Spleen (tissue), 11 donors: ENCODE measurements at regions not wholly inside any gene's neighbourhood (a gene's known extent, or its start where the extent isn't known, plus 50 kb on each side); places are given as distances from the start of the nearest gene placed in this dataset.

Experiments
- DNase-seq: peaks from one replicate; pipeline ENCODE4 v3.0.0-alpha.2; 2020
- H3K27ac ChIP-seq, 8 donors: fragments of 200-600 bp; sonication (generic) in 7 of 8; 1 replicate in 4 of 8; 2 replicates in 4 of 8; pipeline versions ENCODE4 v1.5.0 to v1.8.0; 2016 to 2021; ENCODE audit warnings: inconsistent platforms in 4 of 8, mild to moderate bottlenecking in 4 of 8, moderate library complexity in 1 of 8
- H3K27me3 ChIP-seq, 7 donors: fragments of 200-600 bp; sonication (generic) in 6 of 7; replicated peaks in 1 of 7; 1 replicate in 4 of 7; 2 replicates in 3 of 7; pipeline versions ENCODE4 v1.5.0 to v1.8.0; 2016 to 2021; ENCODE audit warnings: inconsistent platforms in 3 of 7, mild to moderate bottlenecking in 1 of 7
- H3K36me3 ChIP-seq, 6 donors: fragments of 200-600 bp; sonication (generic) in 5 of 6; 1 replicate in 4 of 6; 2 replicates in 2 of 6; pipeline versions ENCODE4 v1.5.0 to v1.8.0; 2016 to 2021; ENCODE audit warnings: inconsistent platforms in 2 of 6
- H3K4me1 ChIP-seq, 6 donors: fragments of 200-600 bp; sonication (generic) in 5 of 6; 1 replicate in 3 of 6; 2 replicates in 3 of 6; pipeline versions ENCODE4 v1.5.0 to v1.8.0; 2016 to 2021; ENCODE audit warnings: inconsistent platforms in 3 of 6
- H3K4me3 ChIP-seq, 8 donors: fragments of 200-600 bp; sonication (generic) in 7 of 8; 1 replicate in 4 of 8; 2 replicates in 4 of 8; pipeline versions ENCODE4 v1.5.0 to v1.8.0; 2016 to 2021; ENCODE audit warnings: inconsistent platforms in 4 of 8, mild to moderate bottlenecking in 4 of 8, moderate library complexity in 2 of 8
- H3K9me3 ChIP-seq, 8 donors: fragments of 200-600 bp; sonication (generic) in 7 of 8; 1 replicate in 4 of 8; 2 replicates in 4 of 8; pipeline versions ENCODE4 v1.5.0 to v1.8.0; 2016 to 2021; ENCODE audit warnings: inconsistent platforms in 4 of 8
- POLR2A ChIP-seq, 3 donors: fragments of 450-650 bp; IDR thresholded peaks; one replicate each; pipeline ENCODE4 v1.5.1; 2017; ENCODE audit warnings: antibody characterized with exemption in 3 of 3, mild to moderate bottlenecking in 1 of 3
- POLR2AphosphoS5 ChIP-seq, 3 donors: sonication (generic); formaldehyde crosslinking; IDR thresholded peaks; one replicate each; pipeline ENCODE4 v1.5.1; 2017; ENCODE audit warnings: antibody characterized with exemption in 3 of 3
- WGBS, 5 donors: extraction: QIAGEN DNeasy Blood & Tissue Kit in 3 of 5; methylation state at CpG; one replicate each; pipeline versions ENCODE4 v1.1.5 to v1.1.7; 2013 to 2018; 5-methylcytosine and 5-hydroxymethylcytosine counted together
- intact Hi-C: fragments of 100-400 bp; cut with DNase I; formaldehyde crosslinking; loops from one replicate; pipeline ENCODE4 v1.15.0; 2023; ENCODE audit warnings: low total_unique reads
- TF ChIP-seq, protein P1 (sequence below), 11 experiments: fragments of 200-600 bp in 7 of 11; fragments of 450-650 bp in 4 of 11; sonication (generic) in 4 of 11; IDR thresholded peaks in 8 of 11; conservative IDR thresholded peaks in 3 of 11; 1 replicate in 7 of 11; 2 replicates in 4 of 11; pipeline versions ENCODE4 v1.4.0 to v1.8.0; 2016 to 2021; ENCODE audit warnings: antibody characterized with exemption in 11 of 11, inconsistent platforms in 4 of 11, mild to moderate bottlenecking in 1 of 11
- donor health status: healthy with polysubstance abuse.
- donor health status: DM: no; HTN: no; CAD: no; lungs with moderate emphysema.
- donor health status: DM: no; HTN: no; CAD: no.
- donor health status: Bipolar disorder and iron deficiency.
- donor health status: healthy.
- donor health status: DM: no; HTN: no; CAD: no.
- donor health status: DM: yes; HTN: yes; CAD: no.

DNA sequence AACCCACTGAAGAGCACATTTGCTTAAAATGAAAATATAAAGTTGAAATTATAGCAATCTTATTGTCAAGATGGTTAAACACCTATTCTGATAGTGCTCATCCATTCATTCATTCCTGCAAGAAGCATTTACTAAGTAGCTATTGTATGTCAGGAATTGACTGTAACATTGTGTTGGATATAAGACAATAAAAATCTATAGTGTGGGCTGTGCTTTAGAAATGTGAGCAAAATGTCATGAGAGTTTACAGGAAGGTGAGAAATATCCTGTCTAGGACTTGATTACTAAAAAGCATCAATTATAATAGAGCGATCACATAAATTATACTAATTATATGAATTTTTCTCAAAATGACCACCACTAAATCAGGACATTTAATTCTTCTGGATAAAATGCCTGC lies 123.0 kb downstream of the HAO1 start:
- 88 to 100% (median 95%) methylated on average over 1 of the region's 1 CpG for WGBS, 5 donors
- Histone ChIP-seq H3K27ac (no peak overlapping the region), H3K9me3 (peaks cover 0 to 8% (median 4%) of the 10 kb centered on the region in 8 donors), H3K4me1 (no peaks in the 10 kb centered on the region), H3K36me3 (no peaks in the 10 kb centered on the region), H3K27me3 (no peaks in the 10 kb centered on the region), H3K4me3 (no peak overlapping the region)
- TF ChIP-seq, protein P1, sequence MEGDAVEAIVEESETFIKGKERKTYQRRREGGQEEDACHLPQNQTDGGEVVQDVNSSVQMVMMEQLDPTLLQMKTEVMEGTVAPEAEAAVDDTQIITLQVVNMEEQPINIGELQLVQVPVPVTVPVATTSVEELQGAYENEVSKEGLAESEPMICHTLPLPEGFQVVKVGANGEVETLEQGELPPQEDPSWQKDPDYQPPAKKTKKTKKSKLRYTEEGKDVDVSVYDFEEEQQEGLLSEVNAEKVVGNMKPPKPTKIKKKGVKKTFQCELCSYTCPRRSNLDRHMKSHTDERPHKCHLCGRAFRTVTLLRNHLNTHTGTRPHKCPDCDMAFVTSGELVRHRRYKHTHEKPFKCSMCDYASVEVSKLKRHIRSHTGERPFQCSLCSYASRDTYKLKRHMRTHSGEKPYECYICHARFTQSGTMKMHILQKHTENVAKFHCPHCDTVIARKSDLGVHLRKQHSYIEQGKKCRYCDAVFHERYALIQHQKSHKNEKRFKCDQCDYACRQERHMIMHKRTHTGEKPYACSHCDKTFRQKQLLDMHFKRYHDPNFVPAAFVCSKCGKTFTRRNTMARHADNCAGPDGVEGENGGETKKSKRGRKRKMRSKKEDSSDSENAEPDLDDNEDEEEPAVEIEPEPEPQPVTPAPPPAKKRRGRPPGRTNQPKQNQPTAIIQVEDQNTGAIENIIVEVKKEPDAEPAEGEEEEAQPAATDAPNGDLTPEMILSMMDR (IDR thresholded peaks at IDR 0.05 in 8 of 11, conservative IDR thresholded peaks at IDR 0.05 in 3 of 11): no peak
- TF ChIP-seq POLR2AphosphoS5 (IDR thresholded peaks at IDR 0.05) (no peak), POLR2A (IDR thresholded peaks at IDR 0.05) (no peak)
- DNase-seq: no peak
- intact Hi-C loops: no loop called here

- TF ChIP-seq POLR2A (IDR thresholded peaks at IDR 0.05): no peak
- no peak for TF ChIP-seq POLR2AphosphoS5 (IDR thresholded peaks at IDR 0.05)
- TF ChIP-seq, protein P1 (IDR thresholded peaks at IDR 0.05 in 8 of 11, conservative IDR thresholded peaks at IDR 0.05 in 3 of 11): no peak
- H3K27me3 ChIP-seq: no peaks in the 10 kb centered on the region
- H3K36me3 ChIP-seq: no peaks in the 10 kb centered on the region
- no peak for DNase-seq
- peaks cover 0 to 12% (median 4%) of the 10 kb centered on the region in 8 donors for H3K9me3 ChIP-seq
- no peak overlapping the region for H3K27ac ChIP-seq
- 82 to 97% (median 89%) methylated on average over 1 of the region's 1 CpG for WGBS, 5 donors
- intact Hi-C loops: no loop called here
- H3K4me1 ChIP-seq: no peaks in the 10 kb centered on the region
- no peak overlapping the region for H3K4me3 ChIP-seq
Measured at GRCh38 chr20:7818477-7818876, 121.8 kb downstream of the HAO1 start.

GRCh38 chr20:7820897-7821296 lies 119.4 kb downstream of the HAO1 start:
- Histone ChIP-seq H3K27me3 (no peaks in the 10 kb centered on the region), H3K27ac (no peak overlapping the region), H3K36me3 (no peaks in the 10 kb centered on the region), H3K4me3 (no peak overlapping the region), H3K9me3 (peaks cover 0 to 13% (median 4%) of the 10 kb centered on the region in 8 donors), H3K4me1 (no peaks in the 10 kb centered on the region)
- WGBS, 5 donors: 80 to 89% (median 85%) methylated on average over 4 of the region's 4 CpGs
- no peak for TF ChIP-seq POLR2A (IDR thresholded peaks at IDR 0.05)
- TF ChIP-seq, protein P1 (IDR thresholded peaks at IDR 0.05 in 8 of 11, conservative IDR thresholded peaks at IDR 0.05 in 3 of 11): no peak
- no peak for TF ChIP-seq POLR2AphosphoS5 (IDR thresholded peaks at IDR 0.05)
- no peak for DNase-seq
- intact Hi-C loops: no loop called here

DNA sequence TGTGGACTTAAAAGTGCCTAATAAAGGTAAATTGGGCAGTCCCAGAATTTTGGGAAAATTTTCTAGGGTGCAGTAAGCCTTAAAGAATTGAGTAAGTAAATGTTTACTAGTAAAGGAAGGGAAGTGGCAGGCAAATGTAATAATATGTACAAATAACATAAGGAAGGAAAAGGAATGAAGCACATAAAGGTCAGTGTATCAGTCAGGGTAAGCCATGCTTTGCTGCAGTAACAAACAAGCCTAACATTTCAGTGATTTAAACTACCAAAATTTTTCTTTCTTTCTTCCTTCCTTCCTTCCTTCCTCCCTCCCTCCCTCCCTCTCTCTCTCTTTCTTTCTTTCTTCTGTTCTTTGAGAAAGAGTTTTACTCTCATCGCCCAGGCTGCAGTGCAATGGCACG lies 117.5 kb downstream of the HAO1 start:
- TF ChIP-seq, protein P1 (IDR thresholded peaks at IDR 0.05 in 8 of 11, conservative IDR thresholded peaks at IDR 0.05 in 3 of 11): no peak
- TF ChIP-seq POLR2AphosphoS5 (IDR thresholded peaks at IDR 0.05) (no peak), POLR2A (IDR thresholded peaks at IDR 0.05) (no peak)
- no peaks in the 10 kb centered on the region for H3K36me3 ChIP-seq
- peaks cover 0 to 13% (median 4%) of the 10 kb centered on the region in 8 donors for H3K9me3 ChIP-seq
- H3K4me1 ChIP-seq: no peaks in the 10 kb centered on the region
- WGBS, 5 donors: 92 to 100% (median 96%) methylated on average over 2 of the region's 2 CpGs
- no peak overlapping the region for H3K27ac ChIP-seq
- no peak overlapping the region for H3K4me3 ChIP-seq
- DNase-seq: no peak
- H3K27me3 ChIP-seq: no peaks in the 10 kb centered on the region
- intact Hi-C loops: no loop called here
